GM23338 (cell line): ENCODE measurements at regions not wholly inside any gene's neighbourhood (a gene's known extent, or its start where the extent isn't known, plus 50 kb on each side); places are given as distances from the start of the nearest gene placed in this dataset.

Experiments used
- CTCF ChIP-seq, 2 experiments: fragments of 200-600 bp in 1 of 2; sonication (generic) in 1 of 2; conservative IDR thresholded peaks; 2 replicates each; pipeline versions ENCODE4 v1.5.1 to v1.6.1; 2016 to 2017; ENCODE audit warnings: antibody characterized with exemption in 2 of 2, low read depth in 2 of 2, mild to moderate bottlenecking in 2 of 2, moderate library complexity in 1 of 2
- EZH2 ChIP-seq: fragments of 200-600 bp; sonication (generic); IDR thresholded peaks from one replicate; pipeline ENCODE4 v1.8.0; 2017; ENCODE audit warnings: antibody characterized with exemption, mild to moderate bottlenecking, low read depth; ENCODE audit not compliant: unreplicated experiment
- EZH2phosphoT487 ChIP-seq: fragments of 200-600 bp; sonication (generic); IDR thresholded peaks from one replicate; pipeline ENCODE4 v1.8.1; 2018; ENCODE audit warnings: antibody characterized with exemption; ENCODE audit not compliant: unreplicated experiment
- REST ChIP-seq: IDR thresholded peaks from one replicate; pipeline ENCODE4 v1.6.1; 2018; ENCODE audit warnings: antibody characterized with exemption; ENCODE audit not compliant: unreplicated experiment
- ZNF462 ChIP-seq: fragments of 250-450 bp; sonication (Bioruptor Pico); IDR thresholded peaks from 2 replicates; pipeline ENCODE4 v1.5.0; 2020; ENCODE audit warnings: mild to moderate bottlenecking, moderate library complexity

- no peak for TF ChIP-seq CTCF (conservative IDR thresholded peaks at IDR 0.05; ENCODE audit: low read depth in 2 of 2)
- TF ChIP-seq EZH2phosphoT487 = no peak
- no peak for TF ChIP-seq EZH2
- no peak for TF ChIP-seq ZNF462 (CRISPR knock-in tag)
- TF ChIP-seq REST = no peak
Observed at GRCh38 chr18:28432339-28432738, 255.4 kb upstream of the CDH2 start.
